GM21515 (cell line): ENCODE measurements at regions not wholly inside any gene's neighbourhood (a gene's known extent, or its start where the extent isn't known, plus 50 kb on each side); places are given as distances from the start of the nearest gene placed in this dataset.
"Not testable (repeated sequence)": the region's sequence is repeated elsewhere in the genome, so short reads cannot be mapped to it uniquely, and the experiment has no call there.

Experiments used
- ATAC-seq: cut with Tn5 transposase; IDR thresholded peaks from one replicate; pipeline ENCODE4 v1.9.1; 2021; ENCODE audit not compliant: unreplicated experiment

GRCh38 chr5:21613971-21614488, 1239.1 kb downstream of the CDH12 start:
- ATAC-seq = no peak

- no peak for ATAC-seq
Measured at GRCh38 chr5:21603796-21604195, 1249.3 kb downstream of the CDH12 start.

- ATAC-seq = no peak
Measured at GRCh38 chr5:21594566-21594965, 1258.6 kb downstream of the CDH12 start.

GRCh38 chr5:21593261-21593660, 1259.9 kb downstream of the CDH12 start:
- ATAC-seq = no peak

DNA sequence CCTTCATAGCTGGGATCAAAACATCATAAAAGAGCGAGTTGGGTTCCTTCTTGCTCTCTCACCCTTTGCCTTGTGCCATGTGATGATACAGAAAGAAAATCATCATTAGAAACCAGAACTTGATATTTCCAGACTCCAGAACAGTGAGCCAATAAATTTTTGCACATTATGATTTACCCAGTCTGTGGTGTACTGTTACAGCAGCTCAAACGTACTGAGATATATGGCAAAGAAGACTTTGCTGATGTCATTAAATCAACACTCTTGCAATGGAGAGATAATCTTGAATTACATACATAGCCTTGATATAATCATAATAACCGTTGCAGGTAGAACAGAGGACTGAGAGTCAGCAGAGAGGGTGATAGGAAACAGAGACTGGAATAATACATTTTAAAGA, 1271.6 kb downstream of the CDH12 start:
- no peak for ATAC-seq

GRCh38 chr5:21574961-21575360, 1278.2 kb downstream of the CDH12 start:
- no peak for ATAC-seq

DNA sequence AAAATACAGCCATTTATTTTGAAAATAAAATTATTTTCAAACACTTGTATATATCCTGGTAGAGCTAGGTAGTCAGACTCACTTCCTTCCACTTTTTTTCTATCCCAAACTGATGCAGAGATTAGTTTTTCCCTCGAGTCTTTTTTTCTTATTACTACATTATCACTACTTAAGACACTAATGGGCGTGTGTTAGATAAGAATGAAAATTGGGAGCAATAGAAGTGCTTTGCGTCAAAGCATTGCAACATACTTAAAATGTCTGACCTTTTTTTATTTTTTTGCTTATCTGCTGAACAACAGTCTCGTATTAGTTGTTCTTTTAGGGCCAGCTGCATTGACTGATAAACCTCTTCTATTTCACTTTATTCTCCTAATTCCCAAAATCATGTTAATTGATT, 1278.7 kb downstream of the CDH12 start:
- ATAC-seq = no peak

GRCh38 chr5:21573416-21574314, 1279.5 kb downstream of the CDH12 start:
- ATAC-seq = no peak

DNA sequence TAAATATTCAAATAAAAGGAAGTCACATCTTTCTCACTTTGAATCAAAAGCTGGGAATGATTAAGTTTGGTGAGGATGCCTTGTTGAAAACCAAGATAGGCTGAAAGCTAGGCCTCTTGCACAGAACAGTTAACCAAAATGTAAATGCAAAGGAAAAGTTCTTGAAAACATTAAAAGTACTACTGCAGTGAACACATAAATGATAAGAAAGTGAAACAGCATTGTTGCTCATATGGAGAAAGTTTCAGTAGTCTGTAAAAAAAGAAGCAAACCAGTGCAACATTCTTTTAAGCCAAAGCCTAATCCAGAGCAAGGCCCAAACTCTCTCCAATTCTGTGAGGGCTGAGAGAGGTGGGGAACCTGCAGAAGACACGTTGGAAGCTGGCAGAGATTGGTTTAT, 1281.9 kb downstream of the CDH12 start:
- not testable (repeated sequence) for ATAC-seq

- not testable (repeated sequence) for ATAC-seq
Measured at GRCh38 chr5:21559109-21559508, 1294.0 kb downstream of the CDH12 start.

- not testable (repeated sequence) for ATAC-seq
Measured at GRCh38 chr5:21552263-21552662, 1300.9 kb downstream of the CDH12 start.

GRCh38 chr5:21550916-21551315, 1302.2 kb downstream of the CDH12 start:
- not testable (repeated sequence) for ATAC-seq

DNA sequence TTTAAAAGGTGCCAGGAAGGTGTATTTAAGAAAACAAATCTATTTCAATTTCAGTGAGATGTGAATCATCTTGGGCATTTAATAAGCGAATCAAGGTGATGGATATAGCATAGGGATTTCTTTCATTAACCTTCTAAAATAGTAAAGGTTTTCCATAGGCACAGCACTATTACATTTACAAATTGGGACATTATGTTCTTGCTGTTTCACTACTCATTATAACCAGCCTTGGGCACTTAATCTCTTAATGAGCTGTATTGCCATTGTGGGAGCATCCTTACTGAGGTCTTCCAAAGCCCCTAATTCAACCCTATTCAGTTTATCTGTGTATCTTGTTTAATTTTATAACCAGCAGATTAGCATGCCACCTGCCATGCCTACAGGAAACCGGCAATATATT, 1305.5 kb downstream of the CDH12 start:
- ATAC-seq = not testable (repeated sequence)

DNA sequence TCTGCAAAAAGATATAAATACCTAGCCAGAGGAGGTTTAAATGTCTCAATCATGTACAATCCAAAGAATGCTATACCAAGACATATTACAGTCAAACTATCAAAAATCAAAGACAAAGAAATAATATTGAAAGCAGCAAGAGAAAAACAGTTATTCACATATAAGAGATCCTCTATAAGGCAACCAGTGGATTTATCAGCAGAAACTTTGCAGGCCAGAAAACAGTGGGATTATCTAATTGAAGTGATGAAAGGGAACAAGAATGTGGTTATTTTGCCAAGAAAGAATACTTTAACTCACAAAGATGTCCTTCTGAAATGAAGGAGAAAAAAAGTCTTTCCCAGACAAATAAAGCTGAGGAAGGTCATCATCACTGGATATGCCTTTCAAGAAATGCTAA, 1318.0 kb downstream of the CDH12 start:
- ATAC-seq = not testable (repeated sequence)

DNA sequence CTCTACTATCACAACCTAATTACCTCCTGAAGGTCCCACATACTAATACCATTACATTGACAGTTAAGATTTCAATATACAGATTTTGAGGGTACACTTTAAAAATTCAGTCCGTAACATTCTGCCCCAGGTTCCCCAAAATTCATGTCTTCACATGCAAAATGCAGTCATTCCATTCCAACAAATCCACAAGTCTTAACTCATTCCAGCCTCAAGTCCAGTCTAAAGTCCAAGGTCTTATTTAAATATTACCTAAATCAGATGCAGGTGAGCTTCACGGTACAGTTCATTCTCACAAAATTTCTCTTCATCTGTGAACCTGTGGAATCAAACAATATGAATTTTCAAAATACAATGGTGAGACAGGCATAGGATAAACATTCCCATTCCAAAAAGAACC, 1332.0 kb downstream of the CDH12 start:
- not testable (repeated sequence) for ATAC-seq

DNA sequence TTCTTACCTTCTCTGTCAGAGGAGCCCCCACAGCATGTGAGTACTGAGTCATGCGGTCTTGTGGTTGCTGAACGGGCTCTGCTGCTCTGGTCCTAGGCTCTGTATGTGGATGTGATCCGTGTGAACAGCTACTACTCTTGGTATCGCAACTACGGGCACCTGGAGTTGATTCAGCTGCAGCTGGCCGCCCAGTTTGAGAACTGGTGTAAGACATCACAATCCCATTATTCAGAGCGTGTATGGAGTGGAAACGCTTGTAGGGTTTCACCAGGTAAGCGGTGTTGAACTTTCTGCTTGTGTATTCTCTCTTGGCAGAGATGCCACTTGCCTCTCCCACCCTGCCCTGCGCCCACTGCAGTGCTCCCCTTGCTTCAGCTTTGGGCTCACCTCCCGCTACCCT, 1356.2 kb downstream of the CDH12 start:
- ATAC-seq = not testable (repeated sequence)

GRCh38 chr5:21496056-21496455, 1357.1 kb downstream of the CDH12 start:
- not testable (repeated sequence) for ATAC-seq

GRCh38 chr5:21495235-21495634, 1357.9 kb downstream of the CDH12 start:
- not testable (repeated sequence) for ATAC-seq

DNA sequence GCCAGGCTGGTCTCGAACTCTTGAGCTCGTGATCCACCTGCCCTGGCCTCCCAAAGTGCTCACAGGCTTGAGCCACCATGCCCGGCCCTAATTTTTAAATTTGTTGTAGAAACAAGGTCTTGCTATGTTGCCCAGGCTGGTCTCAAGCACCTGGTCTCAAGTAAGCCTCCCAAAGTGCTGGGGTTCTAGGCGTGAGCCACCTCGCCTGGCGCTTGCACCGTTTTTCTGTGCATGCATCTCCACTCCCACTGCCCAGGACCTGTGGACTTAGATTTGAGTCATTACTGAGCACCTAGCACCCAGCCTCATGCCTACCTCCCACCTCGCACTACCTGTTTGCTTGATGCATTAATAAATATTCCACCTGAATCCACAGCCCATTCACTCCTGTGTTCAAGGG, 1359.1 kb downstream of the CDH12 start:
- not testable (repeated sequence) for ATAC-seq

GRCh38 chr5:21491182-21491581, 1362.0 kb downstream of the CDH12 start:
- ATAC-seq = not testable (repeated sequence)

DNA sequence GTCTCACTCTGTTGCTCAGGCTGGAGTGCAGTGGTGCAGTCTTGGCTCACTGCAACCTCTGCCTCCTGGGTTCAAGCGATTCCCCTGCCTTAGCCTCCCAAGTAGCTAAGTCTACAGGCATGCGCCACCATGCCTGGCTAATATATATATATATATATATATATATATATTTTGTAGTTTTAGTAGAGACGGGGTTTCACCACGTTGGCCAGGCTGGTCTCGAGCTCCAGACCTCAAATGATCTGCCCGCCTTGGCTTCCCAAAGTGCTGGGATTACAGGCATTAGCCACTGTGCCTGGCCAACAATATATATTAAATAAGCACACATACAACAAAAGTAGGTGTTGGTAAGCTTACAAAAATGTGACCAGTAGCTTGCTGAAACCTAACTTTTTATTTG, 1364.3 kb downstream of the CDH12 start:
- not testable (repeated sequence) for ATAC-seq

GRCh38 chr5:21485458-21486000, 1367.6 kb downstream of the CDH12 start:
- ATAC-seq = not testable (repeated sequence)
